ENCODE measurements at regions not wholly inside any gene's neighbourhood (a gene's known extent, or its start where the extent isn't known, plus 50 kb on each side); places are given as distances from the start of the nearest gene placed in this dataset.

- Histone ChIP-seq H3K27ac (ENCODE audit: low read depth, low read length) (no peak overlapping the region), H3K36me3 (ENCODE audit: control insufficient read depth, insufficient read depth, low read length) (no peaks in the 10 kb centered on the region), H3K4me3 (ENCODE audit: low read length) (no peak overlapping the region), H3K9ac (ENCODE audit: low read length) (no peak overlapping the region), H3K27me3 (ENCODE audit: control insufficient read depth, insufficient read depth, low read length) (no peaks in the 10 kb centered on the region), H3K4me1 (ENCODE audit: control insufficient read depth, insufficient read depth, low read length) (peaks cover 3% of the 10 kb centered on the region)
These were observed 92.0 kb upstream of the SLC4A7 start for GRCh38 chr3:27576171-27576570.

DNA sequence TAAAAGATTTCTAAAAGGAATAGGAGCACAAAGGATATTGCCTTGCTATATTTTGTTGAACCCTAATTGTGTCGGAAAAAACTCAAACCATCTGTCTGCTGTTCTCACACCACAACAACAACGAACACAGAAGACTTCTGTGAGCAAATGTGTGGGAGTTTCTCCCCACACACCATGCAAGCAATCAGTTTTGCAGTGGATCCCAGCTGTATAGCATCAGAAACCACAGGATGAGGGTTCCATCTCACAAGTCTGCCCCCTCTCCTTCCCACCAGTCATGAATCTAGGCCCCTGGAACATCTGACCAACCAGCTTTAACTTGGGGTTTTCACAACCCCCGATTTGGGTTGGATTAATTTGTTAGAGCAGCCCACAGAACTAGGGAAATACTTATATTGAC lies 91.3 kb upstream of the SLC4A7 start:
- Histone ChIP-seq H3K27me3 (ENCODE audit: control insufficient read depth, insufficient read depth, low read length) (no peaks in the 10 kb centered on the region), H3K27ac (ENCODE audit: low read depth, low read length) (no peak overlapping the region)

DNA sequence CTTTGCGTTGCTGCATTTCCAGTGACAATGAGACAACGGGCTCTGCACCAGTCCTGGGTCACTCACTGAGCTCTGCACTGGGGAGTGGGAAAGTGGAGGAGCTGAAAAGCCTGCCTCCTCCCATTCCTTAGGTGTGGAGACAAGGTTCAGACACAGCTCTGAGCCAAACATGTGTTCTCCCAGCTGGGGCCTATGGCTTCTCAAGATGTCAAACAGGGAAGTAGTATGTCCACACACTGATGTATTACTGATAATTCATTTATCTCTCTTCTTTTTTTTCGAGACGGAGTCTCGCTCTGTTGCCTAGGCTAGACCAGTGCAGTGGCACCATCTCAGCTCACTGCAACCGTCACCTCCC lies 90.2 kb upstream of the SLC4A7 start:
- Histone ChIP-seq H3K9ac (ENCODE audit: low read length) (no peak overlapping the region), H3K4me3 (ENCODE audit: low read length) (no peak overlapping the region), H3K27ac (ENCODE audit: low read depth, low read length) (no peak overlapping the region), H3K27me3 (ENCODE audit: control insufficient read depth, insufficient read depth, low read length) (no peaks in the 10 kb centered on the region), H3K4me1 (ENCODE audit: control insufficient read depth, insufficient read depth, low read length) (peaks cover 13% of the 10 kb centered on the region), H3K36me3 (ENCODE audit: control insufficient read depth, insufficient read depth, low read length) (no peaks in the 10 kb centered on the region)

More for the DNA sequence above, 91.3 kb upstream of the SLC4A7 start:
- H3K36me3 ChIP-seq (ENCODE audit: control insufficient read depth, insufficient read depth, low read length), result no peaks in the 10 kb centered on the region
- H3K4me1 ChIP-seq (ENCODE audit: control insufficient read depth, insufficient read depth, low read length), result peaks cover 10% of the 10 kb centered on the region
- no peak overlapping the region for H3K4me3 ChIP-seq (ENCODE audit: low read length)
- no peak overlapping the region for H3K9ac ChIP-seq (ENCODE audit: low read length)

DNA sequence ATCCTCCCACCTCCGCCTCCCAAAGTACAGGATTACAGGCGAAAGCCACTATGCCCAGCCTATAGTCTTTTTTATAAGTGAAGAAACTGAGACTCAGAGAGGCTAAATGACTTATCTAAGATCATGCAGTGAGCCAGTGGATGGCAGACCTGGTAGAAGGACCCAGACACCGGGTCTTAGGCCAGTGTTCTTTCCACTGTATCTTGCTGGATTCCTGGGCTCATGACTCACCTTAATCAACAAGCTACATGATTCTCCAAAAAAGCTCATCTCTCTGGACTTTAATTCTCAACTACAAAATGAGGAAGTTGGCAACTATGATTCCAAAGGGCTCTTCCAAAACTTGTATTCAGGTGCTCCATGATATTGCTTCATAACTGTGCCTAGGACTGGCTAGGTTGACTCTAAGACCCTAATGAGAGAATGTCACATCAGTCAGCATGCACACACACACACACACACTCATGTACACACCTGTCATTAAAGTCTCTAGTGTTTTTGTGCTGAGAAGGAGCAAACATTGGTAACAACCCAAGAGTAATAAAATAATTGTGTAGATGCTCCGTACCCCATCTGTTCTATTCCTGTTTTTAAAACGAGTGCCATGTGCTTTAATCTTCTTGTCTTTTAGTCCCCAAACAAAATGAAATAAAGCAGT lies 89.7 kb upstream of the SLC4A7 start:
- Histone ChIP-seq H3K27me3 (ENCODE audit: control insufficient read depth, insufficient read depth, low read length) (no peaks in the 10 kb centered on the region), H3K4me1 (ENCODE audit: control insufficient read depth, insufficient read depth, low read length) (peaks cover 13% of the 10 kb centered on the region), H3K4me3 (ENCODE audit: low read length) (no peak overlapping the region), H3K36me3 (ENCODE audit: control insufficient read depth, insufficient read depth, low read length) (no peaks in the 10 kb centered on the region), H3K27ac (ENCODE audit: low read depth, low read length) (no peak overlapping the region), H3K9ac (ENCODE audit: low read length) (no peak overlapping the region)

DNA sequence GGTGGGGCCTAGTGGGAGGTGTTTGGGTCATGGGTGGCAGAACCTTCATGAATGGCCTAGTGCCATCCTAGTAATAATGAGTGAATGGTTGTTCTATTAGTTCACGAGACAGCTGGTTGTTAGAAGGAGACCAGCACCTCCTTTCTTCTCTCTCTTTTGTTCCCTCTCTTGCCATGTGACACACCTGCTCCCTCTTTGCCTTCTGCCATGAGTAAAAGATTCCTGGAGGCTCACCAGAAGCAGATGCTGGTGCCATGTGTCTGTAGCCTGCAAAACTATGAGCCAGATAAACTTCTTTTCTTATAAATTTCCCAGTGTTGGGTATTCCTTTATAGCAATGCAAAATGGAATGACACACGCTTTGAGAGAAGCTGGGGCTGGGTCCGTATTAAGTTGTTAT lies 89.0 kb upstream of the SLC4A7 start:
- peaks cover 15% of the 10 kb centered on the region for H3K4me1 ChIP-seq (ENCODE audit: control insufficient read depth, insufficient read depth, low read length)
- no peak overlapping the region for H3K9ac ChIP-seq (ENCODE audit: low read length)
- H3K4me3 ChIP-seq (ENCODE audit: low read length), result no peak overlapping the region
- no peaks in the 10 kb centered on the region for H3K27me3 ChIP-seq (ENCODE audit: control insufficient read depth, insufficient read depth, low read length)
- no peak overlapping the region for H3K27ac ChIP-seq (ENCODE audit: low read depth, low read length)
- H3K36me3 ChIP-seq (ENCODE audit: control insufficient read depth, insufficient read depth, low read length), result no peaks in the 10 kb centered on the region

DNA sequence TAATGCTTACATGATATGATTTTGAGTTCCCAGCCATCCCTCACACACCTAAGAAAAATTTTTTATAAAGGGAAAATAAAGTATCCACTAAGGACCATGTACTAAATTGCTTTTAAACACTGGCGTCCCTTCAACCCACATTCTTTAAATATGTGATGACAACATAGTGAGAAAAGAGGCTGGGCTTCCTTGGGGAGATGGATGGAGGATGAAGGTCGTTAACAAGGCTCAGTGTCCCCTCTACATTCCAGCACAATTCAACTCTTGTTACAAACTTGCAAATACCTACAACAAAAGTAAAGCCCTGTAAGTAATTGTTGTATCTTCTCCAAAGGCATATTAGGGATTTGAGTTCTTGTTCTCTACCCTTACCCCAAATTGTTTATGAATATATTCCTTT lies 87.2 kb upstream of the SLC4A7 start:
- H3K27ac ChIP-seq (ENCODE audit: low read depth, low read length), result peak overlapping the region; percentile 73
- H3K36me3 ChIP-seq (ENCODE audit: control insufficient read depth, insufficient read depth, low read length), result no peaks in the 10 kb centered on the region
- H3K4me3 ChIP-seq (ENCODE audit: low read length), result no peak overlapping the region
- peaks cover 17% of the 10 kb centered on the region for H3K4me1 ChIP-seq (ENCODE audit: control insufficient read depth, insufficient read depth, low read length)
- no peak overlapping the region for H3K9ac ChIP-seq (ENCODE audit: low read length)
- H3K27me3 ChIP-seq (ENCODE audit: control insufficient read depth, insufficient read depth, low read length), result no peaks in the 10 kb centered on the region

DNA sequence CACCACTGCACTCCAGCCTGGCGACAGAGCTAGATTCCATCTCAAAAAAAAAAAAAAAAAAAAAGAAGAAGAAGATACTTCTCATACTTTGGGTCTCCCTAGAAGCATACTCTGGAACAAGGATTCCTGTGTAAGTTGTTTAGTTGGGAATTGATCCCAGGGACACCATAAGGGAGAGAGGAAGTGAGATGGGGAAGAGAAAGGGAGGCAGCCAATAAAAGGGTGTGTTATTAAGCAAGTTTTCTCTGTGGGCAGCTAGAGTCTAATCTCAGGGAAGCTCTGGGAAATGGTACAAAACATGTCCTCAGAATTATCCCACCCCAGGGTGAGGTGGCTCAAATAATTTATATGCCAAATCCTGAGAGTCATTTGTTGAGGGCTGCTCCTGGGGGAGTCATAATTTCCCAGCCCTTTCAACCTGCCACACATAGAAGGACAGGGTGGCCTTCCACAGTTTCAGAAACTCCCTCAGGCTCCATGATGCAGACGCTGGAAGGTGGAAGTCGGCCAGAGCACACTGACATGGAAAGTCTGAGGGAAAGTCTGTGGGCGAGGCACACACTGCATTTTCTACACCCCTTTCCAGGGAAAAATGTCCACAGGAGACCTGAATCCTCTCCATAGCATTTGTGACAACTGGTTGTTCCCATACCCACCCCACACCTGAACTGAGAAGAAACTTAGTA lies 86.4 kb upstream of the SLC4A7 start:
- peaks cover 17% of the 10 kb centered on the region for H3K4me1 ChIP-seq (ENCODE audit: control insufficient read depth, insufficient read depth, low read length)
- no peaks in the 10 kb centered on the region for H3K27me3 ChIP-seq (ENCODE audit: control insufficient read depth, insufficient read depth, low read length)
- no peak overlapping the region for H3K9ac ChIP-seq (ENCODE audit: low read length)
- H3K27ac ChIP-seq (ENCODE audit: low read depth, low read length), result peak overlapping the region; percentile 73
- H3K4me3 ChIP-seq (ENCODE audit: low read length), result no peak overlapping the region
- H3K36me3 ChIP-seq (ENCODE audit: control insufficient read depth, insufficient read depth, low read length), result no peaks in the 10 kb centered on the region

GRCh38 chr3:27568393-27568792 lies 84.2 kb upstream of the SLC4A7 start:
- Histone ChIP-seq H3K9ac (ENCODE audit: low read length) (no peak overlapping the region), H3K4me1 (ENCODE audit: control insufficient read depth, insufficient read depth, low read length) (peaks cover 17% of the 10 kb centered on the region), H3K27me3 (ENCODE audit: control insufficient read depth, insufficient read depth, low read length) (no peaks in the 10 kb centered on the region), H3K27ac (ENCODE audit: low read depth, low read length) (peak overlapping the region; percentile 85), H3K4me3 (ENCODE audit: low read length) (no peak overlapping the region), H3K36me3 (ENCODE audit: control insufficient read depth, insufficient read depth, low read length) (no peaks in the 10 kb centered on the region)

DNA sequence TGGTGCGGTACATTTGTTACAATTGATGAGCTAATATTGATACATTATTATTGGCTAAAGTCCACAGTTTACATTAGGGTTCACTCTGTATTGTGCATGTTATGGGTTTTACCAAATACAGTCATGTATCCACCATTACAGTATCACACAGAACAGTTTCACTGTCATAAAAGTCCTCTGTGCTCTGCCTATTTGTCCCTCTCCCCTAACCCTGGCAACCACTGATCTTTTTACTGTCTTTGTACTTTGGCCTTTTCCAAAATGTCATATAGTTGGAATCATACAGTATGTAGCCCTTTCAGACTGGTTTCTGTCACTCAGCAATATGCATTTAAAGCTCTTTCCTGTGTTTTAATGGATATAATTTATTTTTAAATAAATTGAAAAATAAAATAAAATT lies 83.1 kb upstream of the SLC4A7 start:
- Histone ChIP-seq H3K27ac (ENCODE audit: low read depth, low read length) (no peak overlapping the region), H3K4me3 (ENCODE audit: low read length) (no peak overlapping the region), H3K4me1 (ENCODE audit: control insufficient read depth, insufficient read depth, low read length) (peaks cover 17% of the 10 kb centered on the region), H3K9ac (ENCODE audit: low read length) (no peak overlapping the region), H3K27me3 (ENCODE audit: control insufficient read depth, insufficient read depth, low read length) (no peaks in the 10 kb centered on the region), H3K36me3 (ENCODE audit: control insufficient read depth, insufficient read depth, low read length) (no peaks in the 10 kb centered on the region)

GRCh38 chr3:27565201-27565852 lies 81.1 kb upstream of the SLC4A7 start:
- H3K27ac ChIP-seq (ENCODE audit: low read depth, low read length), result no peak overlapping the region
- peaks cover 6% of the 10 kb centered on the region for H3K4me1 ChIP-seq (ENCODE audit: control insufficient read depth, insufficient read depth, low read length)
- no peak overlapping the region for H3K9ac ChIP-seq (ENCODE audit: low read length)
- H3K27me3 ChIP-seq (ENCODE audit: control insufficient read depth, insufficient read depth, low read length), result no peaks in the 10 kb centered on the region
- H3K36me3 ChIP-seq (ENCODE audit: control insufficient read depth, insufficient read depth, low read length), result no peaks in the 10 kb centered on the region
- H3K4me3 ChIP-seq (ENCODE audit: low read length), result no peak overlapping the region

- no peak overlapping the region for H3K9ac ChIP-seq (ENCODE audit: low read length)
- H3K4me1 ChIP-seq (ENCODE audit: control insufficient read depth, insufficient read depth, low read length), result peaks cover 8% of the 10 kb centered on the region
- H3K27me3 ChIP-seq (ENCODE audit: control insufficient read depth, insufficient read depth, low read length), result no peaks in the 10 kb centered on the region
- H3K4me3 ChIP-seq (ENCODE audit: low read length), result no peak overlapping the region
- no peaks in the 10 kb centered on the region for H3K36me3 ChIP-seq (ENCODE audit: control insufficient read depth, insufficient read depth, low read length)
- no peak overlapping the region for H3K27ac ChIP-seq (ENCODE audit: low read depth, low read length)
These were observed 77.4 kb upstream of the SLC4A7 start for GRCh38 chr3:27561576-27561975.

DNA sequence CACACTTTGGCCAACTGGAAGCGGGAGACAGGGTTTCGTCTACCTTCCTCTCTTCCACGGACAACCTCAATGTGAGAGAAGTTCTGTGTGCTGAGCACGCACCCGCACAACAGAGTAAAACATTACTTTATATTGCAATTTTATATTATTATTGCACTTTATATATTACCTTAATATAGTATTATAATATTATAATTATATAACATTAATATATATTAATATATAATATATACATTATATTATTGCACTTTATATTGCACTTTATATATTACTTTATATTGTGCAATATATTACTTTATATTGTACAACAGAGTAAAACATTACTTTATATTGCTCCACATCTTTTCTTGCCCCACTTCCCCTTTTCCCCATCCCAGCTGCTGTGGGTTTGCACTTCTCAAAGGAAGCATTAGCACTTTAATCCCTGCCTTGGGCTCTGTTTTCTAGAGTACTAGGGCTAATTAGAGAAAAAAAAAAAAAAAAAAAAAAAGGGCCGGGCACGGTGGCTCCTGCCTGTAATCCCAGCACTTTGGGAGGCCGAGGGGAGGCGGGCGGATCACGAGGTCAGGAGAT lies 76.4 kb upstream of the SLC4A7 start:
- Histone ChIP-seq H3K9ac (ENCODE audit: low read length) (no peak overlapping the region), H3K4me3 (ENCODE audit: low read length) (no peak overlapping the region), H3K27ac (ENCODE audit: low read depth, low read length) (no peak overlapping the region), H3K27me3 (ENCODE audit: control insufficient read depth, insufficient read depth, low read length) (no peaks in the 10 kb centered on the region), H3K36me3 (ENCODE audit: control insufficient read depth, insufficient read depth, low read length) (no peaks in the 10 kb centered on the region), H3K4me1 (ENCODE audit: control insufficient read depth, insufficient read depth, low read length) (peaks cover 8% of the 10 kb centered on the region)

All from rectal smooth muscle tissue (tissue), 1 donor.